ENCODE measurements at regions not wholly inside any gene's neighbourhood (a gene's known extent, or its start where the extent isn't known, plus 50 kb on each side); places are given as distances from the start of the nearest gene placed in this dataset.

DNA sequence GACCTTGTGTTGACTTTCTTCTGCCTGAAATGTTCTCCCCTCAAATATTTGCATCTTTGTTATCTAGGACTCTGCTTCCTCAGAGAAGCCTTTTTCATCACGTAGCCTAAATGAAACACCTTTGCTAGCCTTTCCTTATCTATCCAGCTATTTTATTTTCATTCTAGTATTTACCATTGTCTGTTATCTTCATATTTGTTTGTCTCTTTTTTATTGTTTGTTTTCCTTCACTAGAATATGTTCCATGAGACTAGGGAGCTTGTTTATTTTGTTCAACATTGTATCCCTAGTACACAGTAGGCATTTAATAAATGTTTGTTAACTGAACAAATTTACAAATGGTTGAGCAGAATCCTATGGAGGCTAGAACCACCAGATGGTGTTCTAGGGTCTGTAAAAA, 178.0 kb downstream of the NPR3 start (continued):
- TF ChIP-seq POLR2AphosphoS2 (conservative IDR thresholded peaks at IDR 0.05; ENCODE audit: low read length) (no peak), JUNB (IDR thresholded peaks at IDR 0.05) (no peak), POLR2A (IDR thresholded peaks at IDR 0.05; ENCODE audit: low read length) (no peak), RNF2 (IDR thresholded peaks at IDR 0.05; ENCODE audit: borderline replicate concordance, low read depth) (no peak)

DNA sequence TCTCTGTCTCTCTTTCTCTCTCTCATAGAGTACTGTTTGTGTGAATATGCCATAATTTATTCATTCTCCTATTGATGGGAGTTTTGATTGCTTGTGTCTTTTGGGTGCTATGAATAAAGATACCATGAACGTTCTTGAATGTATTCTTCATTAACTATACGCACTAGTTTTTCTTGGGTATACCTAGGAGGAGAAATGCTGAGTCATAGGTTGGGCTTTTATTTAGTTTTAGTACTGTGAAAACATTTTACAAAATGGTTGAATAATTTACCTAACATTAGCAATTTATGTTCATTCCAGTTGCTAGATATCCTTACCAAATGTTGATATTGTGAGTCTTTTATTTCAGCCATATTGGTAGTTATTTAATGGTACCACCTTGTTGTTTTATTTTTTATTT, 192.5 kb downstream of the NPR3 start:
- peaks cover 16% of the 10 kb centered on the region for H3K9me3 ChIP-seq
- no peak for DNase-seq (ENCODE audit: low read depth in 1 of 2, low spot score in 1 of 2)
- ATAC-seq, result no peak
- no peak overlapping the region for H3K4me2 ChIP-seq
- ChIA-PET POLR2A (no interaction called here), CTCF (no interaction called here)
- no peak for FAIRE-seq
- no peak overlapping the region for H3K27ac ChIP-seq
- no peaks in the 10 kb centered on the region for H3K4me1 ChIP-seq
- WGBS (ENCODE audit: missing lambda C conversion rate), result 17% methylated on average over 2 of the region's 2 CpGs
- no peak overlapping the region for H3K4me3 ChIP-seq
- peak; percentile 88 for TF ChIP-seq MAFK (IDR thresholded peaks at IDR 0.05; ENCODE audit: partially characterized antibody)
- TF ChIP-seq, protein P1, sequence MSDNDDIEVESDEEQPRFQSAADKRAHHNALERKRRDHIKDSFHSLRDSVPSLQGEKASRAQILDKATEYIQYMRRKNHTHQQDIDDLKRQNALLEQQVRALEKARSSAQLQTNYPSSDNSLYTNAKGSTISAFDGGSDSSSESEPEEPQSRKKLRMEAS (IDR thresholded peaks at IDR 0.05), result no peak
- TF ChIP-seq NFE2L2 (conservative IDR thresholded peaks at IDR 0.05; ENCODE audit: low read length), result peak; percentile 62

DNA sequence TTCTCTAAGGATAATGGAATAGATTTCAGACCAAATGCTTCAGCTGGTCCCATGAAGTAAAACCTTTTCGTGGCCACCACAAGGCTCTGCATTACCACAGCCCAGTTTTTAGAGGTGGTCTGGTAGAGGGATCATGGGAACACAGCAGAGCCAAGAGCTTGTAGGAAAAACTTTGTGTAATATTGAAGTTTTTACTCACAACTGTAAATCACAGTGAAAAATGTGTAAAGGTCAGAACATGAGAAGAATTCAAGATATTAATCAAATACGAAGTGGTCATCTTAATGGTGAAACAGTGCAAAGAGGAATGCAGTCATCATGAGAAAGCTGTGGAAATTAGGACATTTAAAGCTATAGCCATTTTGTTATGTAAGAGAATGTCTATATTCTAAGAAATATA, 197.5 kb downstream of the NPR3 start:
- Histone ChIP-seq H3K4me1 (no peaks in the 10 kb centered on the region), H3K4me3 (no peak overlapping the region), H3K4me2 (no peak overlapping the region), H3K27ac (no peak overlapping the region), H3K9me3 (peaks cover 4% of the 10 kb centered on the region; the same call in 1 of the 3 replicates)
- ChIA-PET CTCF (interaction anchor here (0.7 to 1.2 kb wide), 4 partner anchors 8 to 201 kb away, joined by 3 to 4 read pairs (median 3); no protein-coding TSS in a partner anchor), POLR2A (no interaction called here)
- ATAC-seq (no peak), DNase-seq (ENCODE audit: low read depth in 1 of 2, low spot score in 1 of 2) (no peak), FAIRE-seq (no peak)
- TF ChIP-seq, protein P1 (IDR thresholded peaks at IDR 0.05), result no peak
- WGBS (ENCODE audit: missing lambda C conversion rate), result 36% methylated on average over 2 of the region's 2 CpGs

DNA sequence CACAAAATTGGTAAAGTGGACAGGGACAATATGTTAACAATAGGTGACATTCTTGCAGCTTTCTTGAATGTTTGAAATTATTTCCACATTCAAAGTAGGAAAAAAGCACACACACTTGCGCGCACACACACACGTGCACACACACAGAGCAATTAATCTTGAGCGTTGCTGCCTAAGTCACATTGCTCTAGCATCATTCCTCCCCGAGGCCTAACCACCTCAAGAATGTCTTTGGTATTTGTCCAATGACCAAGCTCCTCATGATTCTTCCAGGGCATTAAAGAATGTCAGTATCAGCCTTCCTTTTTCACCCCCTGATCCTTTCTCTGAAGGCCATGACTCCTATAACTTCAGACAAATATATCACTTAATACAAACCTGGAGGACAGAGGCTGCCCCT, 198.1 kb downstream of the NPR3 start:
- H3K4me2 ChIP-seq, result no peak overlapping the region
- no peak overlapping the region for H3K27ac ChIP-seq
- DNase-seq (ENCODE audit: low read depth in 1 of 2, low spot score in 1 of 2) (no peak), ATAC-seq (no peak), FAIRE-seq (no peak)
- ChIA-PET CTCF (interaction anchor here (1.0 to 1.2 kb wide), 2 partner anchors 200 to 201 kb away, joined by 3 read pairs; no protein-coding TSS in a partner anchor), POLR2A (no interaction called here)
- H3K4me3 ChIP-seq, result no peak overlapping the region
- H3K4me1 ChIP-seq, result no peaks in the 10 kb centered on the region
- TF ChIP-seq, protein P2, sequence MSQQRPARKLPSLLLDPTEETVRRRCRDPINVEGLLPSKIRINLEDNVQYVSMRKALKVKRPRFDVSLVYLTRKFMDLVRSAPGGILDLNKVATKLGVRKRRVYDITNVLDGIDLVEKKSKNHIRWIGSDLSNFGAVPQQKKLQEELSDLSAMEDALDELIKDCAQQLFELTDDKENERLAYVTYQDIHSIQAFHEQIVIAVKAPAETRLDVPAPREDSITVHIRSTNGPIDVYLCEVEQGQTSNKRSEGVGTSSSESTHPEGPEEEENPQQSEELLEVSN (IDR thresholded peaks at IDR 0.05; ENCODE audit: borderline replicate concordance, low read depth), result no peak
- TF ChIP-seq, protein P3, sequence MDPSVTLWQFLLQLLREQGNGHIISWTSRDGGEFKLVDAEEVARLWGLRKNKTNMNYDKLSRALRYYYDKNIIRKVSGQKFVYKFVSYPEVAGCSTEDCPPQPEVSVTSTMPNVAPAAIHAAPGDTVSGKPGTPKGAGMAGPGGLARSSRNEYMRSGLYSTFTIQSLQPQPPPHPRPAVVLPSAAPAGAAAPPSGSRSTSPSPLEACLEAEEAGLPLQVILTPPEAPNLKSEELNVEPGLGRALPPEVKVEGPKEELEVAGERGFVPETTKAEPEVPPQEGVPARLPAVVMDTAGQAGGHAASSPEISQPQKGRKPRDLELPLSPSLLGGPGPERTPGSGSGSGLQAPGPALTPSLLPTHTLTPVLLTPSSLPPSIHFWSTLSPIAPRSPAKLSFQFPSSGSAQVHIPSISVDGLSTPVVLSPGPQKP (IDR thresholded peaks at IDR 0.05; ENCODE audit: low read depth, low read length), result no peak
- TF ChIP-seq HEYL (CRISPR knock-in tag; IDR thresholded peaks at IDR 0.05) (no peak), RAD21 (conservative IDR thresholded peaks at IDR 0.05 in 1 of 2, IDR thresholded peaks at IDR 0.05 in 1 of 2) (no peak), CEBPB (IDR thresholded peaks at IDR 0.05) (no peak), RNF2 (IDR thresholded peaks at IDR 0.05; ENCODE audit: borderline replicate concordance, low read depth) (no peak), GATA3 (IDR thresholded peaks at IDR 0.05; ENCODE audit: borderline replicate concordance) (no peak), JUNB (IDR thresholded peaks at IDR 0.05) (no peak), SREBF2 (IDR thresholded peaks at IDR 0.05) (no peak), ZC3H11A (IDR thresholded peaks at IDR 0.05) (no peak), FOSB (CRISPR knock-in tag; IDR thresholded peaks at IDR 0.05) (no peak)
- peaks cover 4% of the 10 kb centered on the region; the same call in 1 of the 3 replicates for H3K9me3 ChIP-seq
- WGBS (ENCODE audit: missing lambda C conversion rate), result 77% methylated on average over 5 of the region's 5 CpGs

DNA sequence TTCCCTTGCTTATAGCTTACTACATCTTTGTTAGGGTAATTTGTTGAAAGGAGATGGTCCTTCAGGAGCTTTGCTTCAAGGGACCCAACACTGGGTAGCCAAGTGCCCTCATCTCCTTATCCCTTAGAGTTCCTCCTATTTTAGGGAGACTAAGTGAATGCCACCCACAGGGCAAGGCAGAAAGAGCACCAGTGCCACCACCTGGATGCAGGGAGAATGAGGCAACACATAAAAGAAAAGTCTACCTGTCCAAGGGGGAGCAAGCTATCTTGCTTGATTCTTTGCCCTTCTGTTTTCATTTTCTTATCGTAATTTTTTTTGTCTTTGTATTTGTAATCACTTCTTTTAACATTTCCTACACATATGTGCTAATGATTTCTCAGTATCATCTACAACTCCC, 205.5 kb downstream of the NPR3 start:
- peak; percentile 13 to 56 for DNase-seq (ENCODE audit: low read depth in 1 of 2, low spot score in 1 of 2)
- peak; percentile 78 to 86; a peak in 5 of 6 replicates for ATAC-seq
- ChIA-PET CTCF (interaction anchor here (0.7 to 2.0 kb wide), 26 partner anchors 9 to 383 kb away, joined by 3 to 10 read pairs (median 4); partner anchors contain the start of gene NPR3), POLR2A (no interaction called here)
- WGBS (ENCODE audit: missing lambda C conversion rate), result 5% methylated on average over 1 of the region's 1 CpG
- H3K9me3 ChIP-seq, result no peaks in the 10 kb centered on the region
- peak; percentile 68 for FAIRE-seq
- no peak overlapping the region for H3K4me3 ChIP-seq
- no peaks in the 10 kb centered on the region for H3K4me1 ChIP-seq
- no peak overlapping the region for H3K27ac ChIP-seq
- no peak overlapping the region for H3K4me2 ChIP-seq
- TF ChIP-seq, protein P4, sequence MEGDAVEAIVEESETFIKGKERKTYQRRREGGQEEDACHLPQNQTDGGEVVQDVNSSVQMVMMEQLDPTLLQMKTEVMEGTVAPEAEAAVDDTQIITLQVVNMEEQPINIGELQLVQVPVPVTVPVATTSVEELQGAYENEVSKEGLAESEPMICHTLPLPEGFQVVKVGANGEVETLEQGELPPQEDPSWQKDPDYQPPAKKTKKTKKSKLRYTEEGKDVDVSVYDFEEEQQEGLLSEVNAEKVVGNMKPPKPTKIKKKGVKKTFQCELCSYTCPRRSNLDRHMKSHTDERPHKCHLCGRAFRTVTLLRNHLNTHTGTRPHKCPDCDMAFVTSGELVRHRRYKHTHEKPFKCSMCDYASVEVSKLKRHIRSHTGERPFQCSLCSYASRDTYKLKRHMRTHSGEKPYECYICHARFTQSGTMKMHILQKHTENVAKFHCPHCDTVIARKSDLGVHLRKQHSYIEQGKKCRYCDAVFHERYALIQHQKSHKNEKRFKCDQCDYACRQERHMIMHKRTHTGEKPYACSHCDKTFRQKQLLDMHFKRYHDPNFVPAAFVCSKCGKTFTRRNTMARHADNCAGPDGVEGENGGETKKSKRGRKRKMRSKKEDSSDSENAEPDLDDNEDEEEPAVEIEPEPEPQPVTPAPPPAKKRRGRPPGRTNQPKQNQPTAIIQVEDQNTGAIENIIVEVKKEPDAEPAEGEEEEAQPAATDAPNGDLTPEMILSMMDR (IDR thresholded peaks at IDR 0.05), result peak; percentile 76
- TF ChIP-seq NPAS2 (CRISPR knock-in tag; IDR thresholded peaks at IDR 0.05; ENCODE audit: borderline replicate concordance) (no peak), POLR2AphosphoS2 (conservative IDR thresholded peaks at IDR 0.05; ENCODE audit: low read length) (no peak), HEYL (CRISPR knock-in tag; IDR thresholded peaks at IDR 0.05) (no peak), KDM1A (IDR thresholded peaks at IDR 0.05; ENCODE audit: low read depth) (no peak), SMC3 (IDR thresholded peaks at IDR 0.05) (peak; percentile 87), TP53 (CRISPR knock-in tag; IDR thresholded peaks at IDR 0.05) (no peak), FOSB (CRISPR knock-in tag; IDR thresholded peaks at IDR 0.05) (no peak), HOXB5 (CRISPR knock-in tag; IDR thresholded peaks at IDR 0.05) (no peak), RAD21 (conservative IDR thresholded peaks at IDR 0.05 in 1 of 2, IDR thresholded peaks at IDR 0.05 in 1 of 2) (peak; percentile 88 to 91)
- TF ChIP-seq, protein P5, sequence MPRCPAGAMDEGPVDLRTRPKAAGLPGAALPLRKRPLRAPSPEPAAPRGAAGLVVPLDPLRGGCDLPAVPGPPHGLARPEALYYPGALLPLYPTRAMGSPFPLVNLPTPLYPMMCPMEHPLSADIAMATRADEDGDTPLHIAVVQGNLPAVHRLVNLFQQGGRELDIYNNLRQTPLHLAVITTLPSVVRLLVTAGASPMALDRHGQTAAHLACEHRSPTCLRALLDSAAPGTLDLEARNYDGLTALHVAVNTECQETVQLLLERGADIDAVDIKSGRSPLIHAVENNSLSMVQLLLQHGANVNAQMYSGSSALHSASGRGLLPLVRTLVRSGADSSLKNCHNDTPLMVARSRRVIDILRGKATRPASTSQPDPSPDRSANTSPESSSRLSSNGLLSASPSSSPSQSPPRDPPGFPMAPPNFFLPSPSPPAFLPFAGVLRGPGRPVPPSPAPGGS (IDR thresholded peaks at IDR 0.05), result no peak

Measured in A549 (cell line).